ENCODE measurements at regions not wholly inside any gene's neighbourhood (a gene's known extent, or its start where the extent isn't known, plus 50 kb on each side); places are given as distances from the start of the nearest gene placed in this dataset.

DNA sequence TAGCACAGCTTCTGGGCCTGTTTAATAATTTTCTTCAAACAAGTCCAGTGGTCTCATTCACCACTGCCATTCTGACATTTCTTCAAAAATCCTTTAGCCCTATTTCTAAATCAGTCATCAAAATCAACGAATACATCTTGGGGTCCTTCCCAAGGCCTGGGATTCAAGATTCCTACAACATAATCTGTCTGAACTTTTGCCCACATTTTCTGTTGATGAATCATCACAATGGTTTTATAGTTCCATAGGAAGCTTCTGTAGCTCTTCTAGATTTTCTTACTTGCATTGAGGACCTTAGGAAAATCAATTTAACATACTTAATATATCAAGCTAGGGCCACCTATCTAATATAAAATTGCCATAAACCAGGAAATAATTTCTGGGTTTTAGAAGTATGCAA is 811.8 kb upstream of the ACVR2A start:
- no peaks in the 10 kb centered on the region for H3K36me3 Mint-ChIP-seq (ENCODE audit: insufficient read depth in 1 of 3, low read depth in 3 of 3)
- H2BK12ac ChIP-seq (ENCODE audit: insufficient read length, low read depth, low read length), result no peak overlapping the region
- H2BK120ac ChIP-seq (ENCODE audit: low read depth, low read length, poor library complexity, severe bottlenecking), result no peak overlapping the region
- no peak overlapping the region for H3K18ac ChIP-seq (ENCODE audit: insufficient read length, low read depth, low read length)
- H3K4me2 ChIP-seq (ENCODE audit: insufficient read depth, insufficient read length, low read length), result no peak overlapping the region
- no peak overlapping the region for H3K4ac ChIP-seq (ENCODE audit: low read depth, low read length)
- no peak overlapping the region for H3K23ac ChIP-seq (ENCODE audit: insufficient read length, low read depth, low read length)
- no peaks in the 10 kb centered on the region for H3K79me2 ChIP-seq (ENCODE audit: insufficient read depth, low read length)
- no peaks in the 10 kb centered on the region for H3K27me3 Mint-ChIP-seq (ENCODE audit: low read depth)
- peaks cover 12 to 15% of the 10 kb centered on the region in 2 experiments for H3K4me1 Mint-ChIP-seq
- no peak overlapping the region for H2BK20ac ChIP-seq (ENCODE audit: low read depth, low read length, poor library complexity, severe bottlenecking)
- H2BK15ac ChIP-seq (ENCODE audit: low read depth, low read length), result no peak overlapping the region
- H3K9me3 ChIP-seq (ENCODE audit: control insufficient read depth, low read depth, low read length), result no peaks in the 10 kb centered on the region
- H3K23me2 ChIP-seq (ENCODE audit: insufficient read length, low read depth, low read length, poor library complexity, severe bottlenecking), result no peaks in the 10 kb centered on the region
- no peak overlapping the region for H3K9ac ChIP-seq (ENCODE audit: extremely low read depth, insufficient read length, low read length)
- H3K79me1 ChIP-seq (ENCODE audit: insufficient read depth, low read depth, low read length, poor library complexity, severe bottlenecking), result no peaks in the 10 kb centered on the region
- H4K8ac ChIP-seq (replicated peaks; ENCODE audit: insufficient read length, low read depth, low read length), result no peak overlapping the region
- H3K4me3 Mint-ChIP-seq, result no peak overlapping the region
- H4K5ac ChIP-seq (ENCODE audit: insufficient read length, low read depth, low read length), result no peak overlapping the region
- no peak overlapping the region for H3K27ac ChIP-seq (ENCODE audit: insufficient read length, low read depth, low read length)
- no peak overlapping the region for H2AFZ ChIP-seq (ENCODE audit: low read length)
- no peak overlapping the region for H4K91ac ChIP-seq (ENCODE audit: insufficient read length, low read depth, low read length)
- no CpG with 5 or more reads among the region's 1 CpG for WGBS (ENCODE audit: extremely low coverage, insufficient read length, low lambda C conversion rate)
- no peaks in the 10 kb centered on the region; a peak in 2 of 5 replicates for H3K9me3 Mint-ChIP-seq
- no peak overlapping the region for H3K56ac ChIP-seq (ENCODE audit: insufficient read length, low read depth, low read length)
- no peak for DNase-seq
- no peak overlapping the region for H3K14ac ChIP-seq (ENCODE audit: insufficient read depth, low read length)
- H3T11ph ChIP-seq (ENCODE audit: low read length), result no peak overlapping the region
- H4K20me1 ChIP-seq (ENCODE audit: control insufficient read depth, insufficient read depth, insufficient read length), result no peaks in the 10 kb centered on the region
- H2AK5ac ChIP-seq (ENCODE audit: insufficient read length, low read length), result no peak overlapping the region
- peaks cover 3% of the 10 kb centered on the region; the same call in 1 of the 2 replicates for H3K4me1 ChIP-seq (ENCODE audit: insufficient read depth, low read length)
- TF ChIP-seq CTCF (conservative IDR thresholded peaks at IDR 0.05), result no peak
- H3K27ac Mint-ChIP-seq, result no peak overlapping the region
- H3K27me3 ChIP-seq (ENCODE audit: insufficient read depth, low read length), result no peaks in the 10 kb centered on the region
- no peak overlapping the region for H2BK5ac ChIP-seq (ENCODE audit: insufficient read length, low read length)
